ENCODE measurements at regions not wholly inside any gene's neighbourhood (a gene's known extent, or its start where the extent isn't known, plus 50 kb on each side); places are given as distances from the start of the nearest gene placed in this dataset.
"Not testable (repeated sequence)": the region's sequence is repeated elsewhere in the genome, so short reads cannot be mapped to it uniquely, and the experiment has no call there.

DNA sequence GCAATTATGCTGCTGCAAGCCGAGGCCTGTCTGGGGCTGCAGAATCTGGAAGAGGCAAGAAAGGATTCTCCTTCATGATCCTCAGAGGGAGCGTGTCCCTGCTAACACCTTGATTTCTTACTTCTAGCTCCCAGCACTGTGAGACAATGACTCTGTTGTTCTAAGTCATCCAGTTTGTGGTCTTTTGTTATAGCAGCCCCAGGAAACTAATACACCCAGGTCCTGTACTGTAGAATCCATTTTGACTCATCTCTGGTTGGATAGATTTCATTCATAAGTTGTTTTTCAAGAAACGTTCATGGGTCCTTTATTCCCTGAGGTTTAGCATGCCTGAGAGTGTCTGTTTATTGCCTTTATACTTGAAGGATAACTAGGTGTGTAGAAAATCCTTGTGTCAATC is 112.7 kb downstream of the TMEM17 start:
- peaks cover 2% of the 10 kb centered on the region for H3K27me3 Mint-ChIP-seq
- H3K9me3 Mint-ChIP-seq: no peaks in the 10 kb centered on the region
- no peaks in the 10 kb centered on the region for H3K36me3 Mint-ChIP-seq (ENCODE audit: low read depth)
- intact Hi-C loops (cut with micrococcal nuclease): no loop called here
- H3K4me3 Mint-ChIP-seq: no peak overlapping the region
- ChIA-PET CTCF (no interaction called here), POLR2A (no interaction called here)
- DNase-seq (no peak), ATAC-seq (ENCODE audit: low read depth) (no peak)
- TF ChIP-seq, protein P1, sequence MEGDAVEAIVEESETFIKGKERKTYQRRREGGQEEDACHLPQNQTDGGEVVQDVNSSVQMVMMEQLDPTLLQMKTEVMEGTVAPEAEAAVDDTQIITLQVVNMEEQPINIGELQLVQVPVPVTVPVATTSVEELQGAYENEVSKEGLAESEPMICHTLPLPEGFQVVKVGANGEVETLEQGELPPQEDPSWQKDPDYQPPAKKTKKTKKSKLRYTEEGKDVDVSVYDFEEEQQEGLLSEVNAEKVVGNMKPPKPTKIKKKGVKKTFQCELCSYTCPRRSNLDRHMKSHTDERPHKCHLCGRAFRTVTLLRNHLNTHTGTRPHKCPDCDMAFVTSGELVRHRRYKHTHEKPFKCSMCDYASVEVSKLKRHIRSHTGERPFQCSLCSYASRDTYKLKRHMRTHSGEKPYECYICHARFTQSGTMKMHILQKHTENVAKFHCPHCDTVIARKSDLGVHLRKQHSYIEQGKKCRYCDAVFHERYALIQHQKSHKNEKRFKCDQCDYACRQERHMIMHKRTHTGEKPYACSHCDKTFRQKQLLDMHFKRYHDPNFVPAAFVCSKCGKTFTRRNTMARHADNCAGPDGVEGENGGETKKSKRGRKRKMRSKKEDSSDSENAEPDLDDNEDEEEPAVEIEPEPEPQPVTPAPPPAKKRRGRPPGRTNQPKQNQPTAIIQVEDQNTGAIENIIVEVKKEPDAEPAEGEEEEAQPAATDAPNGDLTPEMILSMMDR (IDR thresholded peaks at IDR 0.05): no peak
- H3K27ac Mint-ChIP-seq: no peak overlapping the region
- H3K4me1 Mint-ChIP-seq: peaks cover 6% of the 10 kb centered on the region

DNA sequence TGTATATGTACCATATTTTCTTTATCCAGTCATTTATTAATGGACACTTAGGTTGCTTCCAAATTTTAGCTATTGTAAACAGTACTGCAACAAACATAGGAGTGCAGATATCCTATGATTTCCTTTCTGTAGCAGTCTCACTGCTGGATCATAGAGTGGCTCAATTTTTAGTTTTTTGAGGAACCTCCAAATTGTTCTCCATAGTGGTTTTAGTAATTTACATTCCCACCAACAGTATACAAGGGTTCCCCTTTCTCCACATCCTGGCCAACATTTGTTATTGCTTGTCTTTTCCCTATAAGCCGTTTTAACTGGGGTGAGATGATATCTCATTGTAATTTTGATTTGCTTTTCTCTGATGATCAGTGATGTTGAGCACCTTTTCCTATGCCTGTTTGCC is 114.3 kb downstream of the TMEM17 start:
- intact Hi-C loops (cut with micrococcal nuclease): no loop called here
- no peak for ATAC-seq (ENCODE audit: low read depth)
- no peak overlapping the region for H3K4me3 Mint-ChIP-seq

GRCh38 chr2:62386378-62386777 is 119.6 kb downstream of the TMEM17 start:
- H3K4me3 Mint-ChIP-seq; H3K9me3 Mint-ChIP-seq; ATAC-seq (ENCODE audit: low read depth); H3K4me1 Mint-ChIP-seq; DNase-seq; H3K36me3 Mint-ChIP-seq (ENCODE audit: low read depth); intact Hi-C loops (cut with micrococcal nuclease); H3K27me3 Mint-ChIP-seq; H3K27ac Mint-ChIP-seq: not testable (repeated sequence)
- POLR2A ChIA-PET: interaction anchor here (1.0 kb wide), 1 partner anchor 75 kb away, joined by 7 read pairs; no protein-coding TSS in a partner anchor
- CTCF ChIA-PET: interaction anchor here (1.1 kb wide), 1 partner anchor 177 kb away, joined by 3 read pairs; no protein-coding TSS in a partner anchor

More for the DNA sequence above, 114.3 kb downstream of the TMEM17 start:
- TF ChIP-seq, protein P1 (IDR thresholded peaks at IDR 0.05): no peak
- H3K27ac Mint-ChIP-seq: no peak overlapping the region
- no peaks in the 10 kb centered on the region for H3K9me3 Mint-ChIP-seq
- CTCF ChIA-PET: no interaction called here
- H3K27me3 Mint-ChIP-seq: peaks cover 2% of the 10 kb centered on the region
- H3K4me1 Mint-ChIP-seq: no peaks in the 10 kb centered on the region
- no peaks in the 10 kb centered on the region for H3K36me3 Mint-ChIP-seq (ENCODE audit: low read depth)
- no peak for DNase-seq
- POLR2A ChIA-PET: no interaction called here

GRCh38 chr2:62383846-62384245 is 122.1 kb downstream of the TMEM17 start:
- no peak for ATAC-seq (ENCODE audit: low read depth)
- Mint-ChIP-seq H3K27ac (no peak overlapping the region), H3K9me3 (peaks cover 3% of the 10 kb centered on the region), H3K4me1 (no peaks in the 10 kb centered on the region), H3K4me3 (no peak overlapping the region), H3K27me3 (peaks cover 2% of the 10 kb centered on the region), H3K36me3 (ENCODE audit: low read depth) (no peaks in the 10 kb centered on the region)
- no peak for DNase-seq
- intact Hi-C loops (cut with micrococcal nuclease): no loop called here
- TF ChIP-seq, protein P1 (IDR thresholded peaks at IDR 0.05): no peak
- ChIA-PET POLR2A (no interaction called here), CTCF (no interaction called here)

DNA sequence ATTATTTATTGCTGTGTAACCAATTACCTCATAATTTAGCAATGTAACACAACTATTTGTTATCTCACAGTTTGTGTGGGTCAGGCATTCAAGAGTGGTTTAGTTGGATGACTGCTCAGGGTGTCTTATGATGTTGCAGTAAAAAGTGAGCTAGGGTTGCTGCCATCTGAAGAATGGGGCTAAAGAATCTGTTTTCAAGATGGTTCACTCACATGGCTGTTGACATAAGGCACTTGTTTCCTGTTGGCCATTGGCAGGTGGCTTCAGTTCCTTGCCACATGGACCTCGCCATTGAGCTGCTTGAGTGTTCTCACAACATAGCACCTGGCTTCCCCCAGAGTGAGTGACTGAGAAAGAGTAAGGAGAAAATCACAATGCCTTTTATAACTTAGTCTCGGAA is 123.2 kb downstream of the TMEM17 start:
- Mint-ChIP-seq H3K4me3 (no peak overlapping the region), H3K27ac (no peak overlapping the region), H3K4me1 (no peaks in the 10 kb centered on the region), H3K9me3 (peaks cover 3% of the 10 kb centered on the region), H3K27me3 (peaks cover 2% of the 10 kb centered on the region), H3K36me3 (ENCODE audit: low read depth) (no peaks in the 10 kb centered on the region)
- ChIA-PET CTCF (no interaction called here), POLR2A (no interaction called here)
- intact Hi-C loops (cut with micrococcal nuclease): no loop called here
- DNase-seq (no peak), ATAC-seq (ENCODE audit: low read depth) (no peak)
- TF ChIP-seq, protein P1 (IDR thresholded peaks at IDR 0.05): no peak

DNA sequence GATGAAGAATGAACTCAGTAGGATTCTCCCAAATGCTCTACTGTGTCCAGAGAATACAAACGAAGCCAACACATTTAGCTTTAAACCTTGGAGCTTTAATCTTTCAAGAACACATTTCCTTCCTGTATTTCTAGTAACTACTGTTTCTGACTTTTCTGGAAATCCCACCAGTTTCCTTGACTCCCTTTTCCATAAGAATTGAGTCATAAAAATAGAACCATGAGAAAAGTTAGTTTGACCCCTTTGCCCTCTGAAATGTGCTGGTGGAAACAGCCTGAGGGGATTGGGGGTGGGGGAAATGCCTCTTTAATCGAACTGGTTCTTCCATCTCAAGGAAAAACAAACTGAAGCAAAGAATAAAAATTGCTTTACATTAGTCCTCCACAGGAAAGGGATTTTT is 123.9 kb downstream of the TMEM17 start:
- ATAC-seq (ENCODE audit: low read depth): no peak
- H3K9me3 Mint-ChIP-seq: peaks cover 3% of the 10 kb centered on the region
- TF ChIP-seq, protein P1 (IDR thresholded peaks at IDR 0.05): no peak
- no peak overlapping the region for H3K27ac Mint-ChIP-seq
- CTCF ChIA-PET: no interaction called here
- H3K4me3 Mint-ChIP-seq: no peak overlapping the region
- POLR2A ChIA-PET: no interaction called here
- intact Hi-C loops (cut with micrococcal nuclease): no loop called here
- no peaks in the 10 kb centered on the region for H3K36me3 Mint-ChIP-seq (ENCODE audit: low read depth)
- DNase-seq: no peak
- H3K4me1 Mint-ChIP-seq: no peaks in the 10 kb centered on the region
- H3K27me3 Mint-ChIP-seq: peaks cover 2% of the 10 kb centered on the region

All from activated B cell treated with CpG ODN at 0.5 μM for 24 hours (primary cell).